HCT116 (cell line): ENCODE measurements at regions not wholly inside any gene's neighbourhood (a gene's known extent, or its start where the extent isn't known, plus 50 kb on each side); places are given as distances from the start of the nearest gene placed in this dataset.

Source experiments
- ATAC-seq: fragments of 200-7000 bp; cut with Tn5 transposase; 2 replicates; pipeline ENCODE4 v1.9.1; 2020; ENCODE audit warnings: mild to moderate bottlenecking, moderate library complexity
- BruUV-seq: library from RNA; stranded (reverse); fragments of 400-500 nt; replicated peaks from 2 replicates; lab custom pipeline; 2021; lab: Mats Ljungman, UMichigan
- CTCF ChIA-PET: fragments of 300-600 bp; sonication (Branson Sonifier 250); formaldehyde crosslinking; loops from one replicate; lab custom pipeline; 2021; ENCODE audit warnings: antibody characterized with exemption; lab: Charles Lee
- POLR2A ChIA-PET: fragments of 300-600, 350-600 bp; sonication (Branson Sonifier 250); formaldehyde crosslinking; loops from one replicate; lab custom pipeline; 2021; ENCODE audit warnings: antibody characterized with exemption; lab: Charles Lee
- RAD21 ChIA-PET, 2 experiments: fragments of 300-600 bp; sonication (Branson Sonifier 250); formaldehyde crosslinking; loops; one replicate each; lab custom pipeline; 2023; ENCODE audit warnings: low total read pairs in 2 of 2; ENCODE audit not compliant: uncharacterized antibody in 2 of 2, unreplicated experiment in 2 of 2, low non-redundant PET in 1 of 2; lab: Charles Lee
- DNase-seq: peaks from one replicate; pipeline ENCODE4 v3.0.0-alpha.2; 2010; ENCODE audit warnings: low read depth, low spot score
- H2AFZ ChIP-seq: fragments of 200-600 bp; shearing (Covaris generic), sonication (generic); 2 replicates; pipeline ENCODE4 v1.6.1; 2017; ENCODE audit warnings: low read depth, mixed run types, mixed read lengths, antibody characterized with exemption, low read length; ENCODE audit not compliant: poor library complexity, severe bottlenecking
- H3K27ac ChIP-seq: 2 replicates; pipeline ENCODE4 v1.5.1; 2012; ENCODE audit warnings: low read depth, low read length
- H3K27me3 ChIP-seq: fragments of 200-600 bp; sonication (generic); 2 replicates; pipeline ENCODE4 v1.6.1; 2016; ENCODE audit warnings: mixed run types, low read length, mixed read lengths; ENCODE audit not compliant: insufficient read depth
- H3K36me3 ChIP-seq, 2 experiments: fragments of 200-500 bp in 1 of 2; fragments of 200-600 bp in 1 of 2; sonication (Bioruptor generic) in 1 of 2; sonication (generic) in 1 of 2; 2 replicates each; pipeline versions ENCODE4 v1.5.1 to v1.6.1; 2014 to 2016; ENCODE audit warnings: low read length in 2 of 2, inconsistent platforms in 1 of 2, mixed read lengths in 1 of 2, mixed run types in 1 of 2; ENCODE audit not compliant: insufficient read depth in 2 of 2, control insufficient read depth in 1 of 2
- H3K4me1 ChIP-seq, 2 experiments: fragments of 200-600 bp in 1 of 2; sonication (generic) in 1 of 2; 2 replicates each; pipeline versions ENCODE4 v1.5.1 to v1.6.1; 2012 to 2017; ENCODE audit warnings: low read length in 2 of 2, inconsistent platforms in 1 of 2, mild to moderate bottlenecking in 1 of 2, mixed read lengths in 1 of 2, mixed run types in 1 of 2, moderate library complexity in 1 of 2; ENCODE audit not compliant: insufficient read depth in 2 of 2, control insufficient read depth in 1 of 2
- H3K4me2 ChIP-seq: fragments of 200-600 bp; sonication (generic); 2 replicates; pipeline ENCODE4 v1.6.1; 2017; ENCODE audit warnings: mixed run types, low read length, mixed read lengths
- H3K4me3 ChIP-seq, 2 experiments: fragments of 200-600 bp in 1 of 2; sonication (generic) in 1 of 2; replicated peaks in 1 of 2; 2 replicates each; pipeline ENCODE4 v1.5.1; 2011 to 2016; ENCODE audit warnings: low read length in 2 of 2, control low read depth in 1 of 2, low read depth in 1 of 2, mild to moderate bottlenecking in 1 of 2, mixed read lengths in 1 of 2, mixed run types in 1 of 2
- H3K79me2 ChIP-seq: fragments of 200-600 bp; sonication (generic); 2 replicates; pipeline ENCODE4 v1.6.1; 2017; ENCODE audit warnings: mild to moderate bottlenecking, mixed run types, low read length, moderate library complexity, mixed read lengths; ENCODE audit not compliant: insufficient read depth
- H3K9ac ChIP-seq: fragments of 200-600 bp; sonication (generic); 2 replicates; pipeline ENCODE4 v1.6.1; 2016; ENCODE audit warnings: low read length, mixed read lengths
- H3K9me2 ChIP-seq: fragments of 200-600 bp; sonication (generic), shearing (Covaris generic); 2 replicates; pipeline ENCODE4 v1.6.1; 2017; ENCODE audit warnings: mixed run types, mild to moderate bottlenecking, moderate library complexity; ENCODE audit not compliant: insufficient read depth
- H3K9me3 ChIP-seq, 2 experiments: fragments of 200-500 bp in 1 of 2; fragments of 200-600 bp in 1 of 2; sonication (Bioruptor generic) in 1 of 2; sonication (generic) in 1 of 2; 2 replicates each; pipeline ENCODE4 v1.6.1; 2014 to 2017; ENCODE audit warnings: low read length in 2 of 2, mixed read lengths in 2 of 2, inconsistent platforms in 1 of 2, low read depth in 1 of 2, mild to moderate bottlenecking in 1 of 2, mixed run types in 1 of 2, moderate library complexity in 1 of 2; ENCODE audit not compliant: control insufficient read depth in 1 of 2, insufficient read depth in 1 of 2
- H4K20me1 ChIP-seq: fragments of 200-600 bp; sonication (generic), shearing (Covaris generic); 2 replicates; pipeline ENCODE4 v1.6.1; 2017; ENCODE audit warnings: mixed run types, mild to moderate bottlenecking, moderate library complexity; ENCODE audit not compliant: insufficient read depth
- CEBPB ChIP-seq: IDR thresholded peaks from 2 replicates; pipeline ENCODE4 v1.6.1; 2012; ENCODE audit warnings: low read depth
- EGR1 ChIP-seq: IDR thresholded peaks from 2 replicates; pipeline ENCODE4 v1.6.1; 2012; ENCODE audit warnings: low read depth
- ELF1 ChIP-seq: IDR thresholded peaks from 2 replicates; pipeline ENCODE4 v1.6.1; 2012; ENCODE audit warnings: low read depth, borderline replicate concordance
- EZH2phosphoT487 ChIP-seq: fragments of 200-600 bp; IDR thresholded peaks from 2 replicates; pipeline ENCODE4 v1.6.1; 2018; ENCODE audit warnings: antibody characterized with exemption, borderline replicate concordance
- JUND ChIP-seq: IDR thresholded peaks from 2 replicates; pipeline ENCODE4 v1.6.1; 2012
- POLR2A ChIP-seq: IDR thresholded peaks from 2 replicates; pipeline ENCODE4 v1.7.0; 2011; ENCODE audit warnings: borderline replicate concordance; ENCODE audit not compliant: insufficient read depth, insufficient read length; ENCODE audit errors: extremely low read depth
- POLR2AphosphoS5 ChIP-seq: IDR thresholded peaks from 2 replicates; pipeline ENCODE4 v1.6.1; 2011; ENCODE audit warnings: mild to moderate bottlenecking, low read depth, low read length, moderate library complexity
- RAD21 ChIP-seq: IDR thresholded peaks from 2 replicates; pipeline ENCODE4 v1.6.1; 2012; ENCODE audit warnings: low read depth, mild to moderate bottlenecking
- SIN3A ChIP-seq: IDR thresholded peaks from 2 replicates; pipeline ENCODE4 v1.6.1; 2012; ENCODE audit warnings: low read depth
- SRF ChIP-seq: IDR thresholded peaks from 2 replicates; pipeline ENCODE4 v1.6.1; 2012; ENCODE audit warnings: low read depth
- TCF7L2 ChIP-seq: IDR thresholded peaks from 2 replicates; pipeline ENCODE4 v1.7.0; 2011; ENCODE audit warnings: borderline replicate concordance, inconsistent platforms; ENCODE audit not compliant: insufficient read depth, insufficient read length; ENCODE audit errors: extremely low read depth
- YY1 ChIP-seq: IDR thresholded peaks from 2 replicates; pipeline ENCODE4 v1.6.1; 2011; ENCODE audit warnings: low read length, low read depth, moderate library complexity, mild to moderate bottlenecking; ENCODE audit not compliant: insufficient replicate concordance; ENCODE audit errors: extremely low read depth
- ZNF274 ChIP-seq: fragments of 200-500 bp; sonication (Bioruptor generic); IDR thresholded peaks from 2 replicates; pipeline ENCODE4 v1.6.1; 2014; ENCODE audit warnings: mild to moderate bottlenecking, low read depth, low read length, inconsistent platforms
- intact Hi-C: fragments of 100-400 bp; cut with micrococcal nuclease; formaldehyde crosslinking; loops from 2 replicates; pipeline ENCODE4 v1.10.0; 2022
- TF ChIP-seq, protein P1 (sequence below): IDR thresholded peaks from 2 replicates; pipeline ENCODE4 v1.6.1; 2011; ENCODE audit warnings: mild to moderate bottlenecking, low read length, moderate library complexity; ENCODE audit not compliant: insufficient replicate concordance; ENCODE audit errors: extremely low read depth
- TF ChIP-seq, protein P2 (sequence below): IDR thresholded peaks from 2 replicates; pipeline ENCODE4 v1.6.1; 2012; ENCODE audit warnings: low read depth

DNA sequence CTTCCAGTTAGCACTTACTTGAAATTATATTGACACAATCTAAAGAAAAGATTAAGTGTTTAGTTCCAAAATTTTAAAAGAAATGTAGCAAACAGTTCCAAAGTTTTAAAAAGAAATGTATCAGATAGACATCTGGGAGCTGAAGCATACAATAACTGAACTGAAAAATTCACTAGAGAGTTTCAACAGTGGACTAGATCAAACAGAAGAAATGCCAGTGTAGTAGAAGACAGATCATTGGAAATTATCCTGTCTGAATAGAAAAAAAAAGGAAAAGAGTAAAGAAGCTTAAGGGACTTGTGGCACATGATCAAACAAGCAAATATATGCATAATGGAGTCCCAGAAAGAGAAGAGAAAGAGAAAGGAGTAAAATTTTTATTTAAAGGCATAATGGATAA lies 261.4 kb downstream of the LAS1L start:
- Histone ChIP-seq H4K20me1 (no peaks in the 10 kb centered on the region), H3K9me2 (no peaks in the 10 kb centered on the region), H3K9me3 (no peaks in the 10 kb centered on the region), H3K4me2 (no peak overlapping the region), H2AFZ (no peak overlapping the region), H3K79me2 (no peaks in the 10 kb centered on the region), H3K27ac (no peak overlapping the region), H3K4me1 (no peaks in the 10 kb centered on the region), H3K9ac (no peak overlapping the region), H3K27me3 (no peaks in the 10 kb centered on the region), H3K36me3 (no peaks in the 10 kb centered on the region), H3K4me3 (no peak overlapping the region)
- DNase-seq (no peak), ATAC-seq (no peak)
- intact Hi-C loops, result no loop called here
- TF ChIP-seq CEBPB, result no peak
- TF ChIP-seq EGR1, result no peak
- no peak for TF ChIP-seq EZH2phosphoT487
- no peak for TF ChIP-seq SRF
- ChIA-PET RAD21 (no interaction called here), POLR2A (no interaction called here), CTCF (no interaction called here)
- no TSS peak for BruUV-seq

DNA sequence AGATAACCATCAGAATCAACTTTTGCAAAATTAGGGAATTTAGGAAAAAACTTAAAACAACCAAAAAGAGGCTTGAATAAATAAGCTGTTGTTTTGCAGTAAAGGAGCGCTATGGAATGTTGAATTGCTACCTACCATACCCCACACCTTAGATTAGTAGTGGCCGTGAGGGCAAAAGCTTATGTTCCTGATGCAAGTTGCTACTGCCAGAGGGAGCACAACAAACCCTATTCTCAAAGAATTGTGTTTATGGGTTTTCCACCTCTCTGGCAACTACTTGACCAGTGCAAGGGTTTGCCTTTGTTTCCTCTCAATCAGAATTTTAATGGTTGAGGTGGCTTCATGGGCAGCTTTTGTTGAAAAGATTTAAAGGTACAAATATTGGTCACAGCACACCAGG lies 268.1 kb downstream of the LAS1L start:
- Histone ChIP-seq H3K36me3 (no peaks in the 10 kb centered on the region), H4K20me1 (no peaks in the 10 kb centered on the region), H3K4me3 (no peak overlapping the region), H3K9me3 (no peaks in the 10 kb centered on the region), H3K4me1 (no peaks in the 10 kb centered on the region), H3K79me2 (no peaks in the 10 kb centered on the region), H2AFZ (no peak overlapping the region), H3K9me2 (no peaks in the 10 kb centered on the region), H3K4me2 (no peak overlapping the region), H3K9ac (no peak overlapping the region), H3K27ac (no peak overlapping the region), H3K27me3 (no peaks in the 10 kb centered on the region)
- ATAC-seq, result no peak
- no peak for DNase-seq
- ChIA-PET POLR2A (no interaction called here), RAD21 (no interaction called here), CTCF (no interaction called here)
- no TSS peak for BruUV-seq
- TF ChIP-seq ELF1, result no peak
- no peak for TF ChIP-seq POLR2AphosphoS5
- no peak for TF ChIP-seq YY1
- TF ChIP-seq ZNF274, result no peak
- no peak for TF ChIP-seq TCF7L2
- TF ChIP-seq RAD21, result no peak
- TF ChIP-seq, protein P1, sequence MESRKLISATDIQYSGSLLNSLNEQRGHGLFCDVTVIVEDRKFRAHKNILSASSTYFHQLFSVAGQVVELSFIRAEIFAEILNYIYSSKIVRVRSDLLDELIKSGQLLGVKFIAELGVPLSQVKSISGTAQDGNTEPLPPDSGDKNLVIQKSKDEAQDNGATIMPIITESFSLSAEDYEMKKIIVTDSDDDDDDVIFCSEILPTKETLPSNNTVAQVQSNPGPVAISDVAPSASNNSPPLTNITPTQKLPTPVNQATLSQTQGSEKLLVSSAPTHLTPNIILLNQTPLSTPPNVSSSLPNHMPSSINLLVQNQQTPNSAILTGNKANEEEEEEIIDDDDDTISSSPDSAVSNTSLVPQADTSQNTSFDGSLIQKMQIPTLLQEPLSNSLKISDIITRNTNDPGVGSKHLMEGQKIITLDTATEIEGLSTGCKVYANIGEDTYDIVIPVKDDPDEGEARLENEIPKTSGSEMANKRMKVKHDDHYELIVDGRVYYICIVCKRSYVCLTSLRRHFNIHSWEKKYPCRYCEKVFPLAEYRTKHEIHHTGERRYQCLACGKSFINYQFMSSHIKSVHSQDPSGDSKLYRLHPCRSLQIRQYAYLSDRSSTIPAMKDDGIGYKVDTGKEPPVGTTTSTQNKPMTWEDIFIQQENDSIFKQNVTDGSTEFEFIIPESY, result no peak
- TF ChIP-seq, protein P2, sequence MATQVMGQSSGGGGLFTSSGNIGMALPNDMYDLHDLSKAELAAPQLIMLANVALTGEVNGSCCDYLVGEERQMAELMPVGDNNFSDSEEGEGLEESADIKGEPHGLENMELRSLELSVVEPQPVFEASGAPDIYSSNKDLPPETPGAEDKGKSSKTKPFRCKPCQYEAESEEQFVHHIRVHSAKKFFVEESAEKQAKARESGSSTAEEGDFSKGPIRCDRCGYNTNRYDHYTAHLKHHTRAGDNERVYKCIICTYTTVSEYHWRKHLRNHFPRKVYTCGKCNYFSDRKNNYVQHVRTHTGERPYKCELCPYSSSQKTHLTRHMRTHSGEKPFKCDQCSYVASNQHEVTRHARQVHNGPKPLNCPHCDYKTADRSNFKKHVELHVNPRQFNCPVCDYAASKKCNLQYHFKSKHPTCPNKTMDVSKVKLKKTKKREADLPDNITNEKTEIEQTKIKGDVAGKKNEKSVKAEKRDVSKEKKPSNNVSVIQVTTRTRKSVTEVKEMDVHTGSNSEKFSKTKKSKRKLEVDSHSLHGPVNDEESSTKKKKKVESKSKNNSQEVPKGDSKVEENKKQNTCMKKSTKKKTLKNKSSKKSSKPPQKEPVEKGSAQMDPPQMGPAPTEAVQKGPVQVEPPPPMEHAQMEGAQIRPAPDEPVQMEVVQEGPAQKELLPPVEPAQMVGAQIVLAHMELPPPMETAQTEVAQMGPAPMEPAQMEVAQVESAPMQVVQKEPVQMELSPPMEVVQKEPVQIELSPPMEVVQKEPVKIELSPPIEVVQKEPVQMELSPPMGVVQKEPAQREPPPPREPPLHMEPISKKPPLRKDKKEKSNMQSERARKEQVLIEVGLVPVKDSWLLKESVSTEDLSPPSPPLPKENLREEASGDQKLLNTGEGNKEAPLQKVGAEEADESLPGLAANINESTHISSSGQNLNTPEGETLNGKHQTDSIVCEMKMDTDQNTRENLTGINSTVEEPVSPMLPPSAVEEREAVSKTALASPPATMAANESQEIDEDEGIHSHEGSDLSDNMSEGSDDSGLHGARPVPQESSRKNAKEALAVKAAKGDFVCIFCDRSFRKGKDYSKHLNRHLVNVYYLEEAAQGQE, result no peak
- no peak for TF ChIP-seq EZH2phosphoT487
- TF ChIP-seq SIN3A, result no peak
- TF ChIP-seq SRF, result no peak
- no peak for TF ChIP-seq JUND
- TF ChIP-seq POLR2A, result no peak
- intact Hi-C loops, result no loop called here
